Activated CD4-positive, alpha-beta T cell treated with anti-CD3 and anti-CD28 coated beads, Interleukin-2, amount 10 ng/mL, durations not matched to agents 7 days and 5 days (primary cell): ENCODE measurements at regions not wholly inside any gene's neighbourhood (a gene's known extent, or its start where the extent isn't known, plus 50 kb on each side); places are given as distances from the start of the nearest gene placed in this dataset.

ENCODE experiments used
- CTCF ChIA-PET: fragments of 350-600 bp; sonication (Branson Sonifier 250); formaldehyde crosslinking; loops from one replicate; lab custom pipeline; 2021; ENCODE audit warnings: antibody characterized with exemption; lab: Charles Lee
- POLR2A ChIA-PET: fragments of 350-600 bp; sonication (Branson Sonifier 250); formaldehyde crosslinking; loops from one replicate; lab custom pipeline; 2021; ENCODE audit warnings: antibody characterized with exemption; lab: Charles Lee
- DNase-seq: peaks from one replicate; pipeline ENCODE4 v3.0.0-alpha.2; 2020
- H3K27ac Mint-ChIP-seq: one replicate; pipeline ENCODE4 v1.8.0; 2021; ENCODE audit warnings: mild to moderate bottlenecking, moderate library complexity, mixed read lengths
- H3K27me3 Mint-ChIP-seq: one replicate; pipeline ENCODE4 v1.8.0; 2021; ENCODE audit warnings: mixed read lengths
- H3K36me3 Mint-ChIP-seq: one replicate; pipeline ENCODE4 v1.8.0; 2021; ENCODE audit warnings: low read depth, mixed read lengths
- H3K4me1 Mint-ChIP-seq: one replicate; pipeline ENCODE4 v1.8.0; 2021; ENCODE audit warnings: mixed read lengths
- H3K4me3 Mint-ChIP-seq: one replicate; pipeline ENCODE4 v1.8.0; 2021; ENCODE audit warnings: mild to moderate bottlenecking, moderate library complexity, mixed read lengths
- H3K9me3 Mint-ChIP-seq: one replicate; pipeline ENCODE4 v1.8.0; 2021; ENCODE audit warnings: mixed read lengths

GRCh38 chr4:142940425-142941330 is 94.6 kb upstream of the INPP4B start:
- Mint-ChIP-seq H3K4me3 (no peak overlapping the region), H3K27me3 (no peaks in the 10 kb centered on the region), H3K36me3 (no peaks in the 10 kb centered on the region), H3K27ac (no peak overlapping the region), H3K9me3 (no peaks in the 10 kb centered on the region), H3K4me1 (no peaks in the 10 kb centered on the region)
- DNase-seq = no peak
- ChIA-PET CTCF (no interaction called here), POLR2A (no interaction called here)

GRCh38 chr4:142944565-142944964 is 98.5 kb upstream of the INPP4B start:
- no peak overlapping the region for H3K27ac Mint-ChIP-seq
- H3K4me1 Mint-ChIP-seq = no peaks in the 10 kb centered on the region
- H3K4me3 Mint-ChIP-seq = no peak overlapping the region
- DNase-seq = no peak
- H3K9me3 Mint-ChIP-seq = no peaks in the 10 kb centered on the region
- H3K27me3 Mint-ChIP-seq = peaks cover 3% of the 10 kb centered on the region
- H3K36me3 Mint-ChIP-seq = no peaks in the 10 kb centered on the region
- ChIA-PET CTCF (no interaction called here), POLR2A (no interaction called here)

- POLR2A ChIA-PET = no interaction called here
- DNase-seq = no peak
- Mint-ChIP-seq H3K27ac (no peak overlapping the region), H3K4me3 (no peak overlapping the region), H3K9me3 (peaks cover 5% of the 10 kb centered on the region), H3K4me1 (no peaks in the 10 kb centered on the region), H3K36me3 (no peaks in the 10 kb centered on the region), H3K27me3 (peaks cover 8% of the 10 kb centered on the region)
- CTCF ChIA-PET = no interaction called here
These were observed 106.9 kb upstream of the INPP4B start for GRCh38 chr4:142952821-142953580.

GRCh38 chr4:142954415-142954814 is 108.3 kb upstream of the INPP4B start:
- H3K4me1 Mint-ChIP-seq = no peaks in the 10 kb centered on the region
- H3K27me3 Mint-ChIP-seq = peaks cover 5% of the 10 kb centered on the region
- CTCF ChIA-PET = no interaction called here
- POLR2A ChIA-PET = no interaction called here
- H3K9me3 Mint-ChIP-seq = peaks cover 5% of the 10 kb centered on the region
- DNase-seq = no peak
- H3K4me3 Mint-ChIP-seq = no peak overlapping the region
- H3K36me3 Mint-ChIP-seq = no peaks in the 10 kb centered on the region
- no peak overlapping the region for H3K27ac Mint-ChIP-seq

- DNase-seq = no peak
- H3K27me3 Mint-ChIP-seq = peaks cover 3% of the 10 kb centered on the region
- no peaks in the 10 kb centered on the region for H3K4me1 Mint-ChIP-seq
- CTCF ChIA-PET = no interaction called here
- H3K4me3 Mint-ChIP-seq = no peak overlapping the region
- H3K9me3 Mint-ChIP-seq = peaks cover 5% of the 10 kb centered on the region
- no peaks in the 10 kb centered on the region for H3K36me3 Mint-ChIP-seq
- POLR2A ChIA-PET = no interaction called here
- no peak overlapping the region for H3K27ac Mint-ChIP-seq
These were observed 109.4 kb upstream of the INPP4B start for GRCh38 chr4:142955501-142955900.

GRCh38 chr4:142959173-142959572 is 113.1 kb upstream of the INPP4B start:
- no peak for DNase-seq
- no peak overlapping the region for H3K27ac Mint-ChIP-seq
- H3K4me3 Mint-ChIP-seq = no peak overlapping the region
- H3K27me3 Mint-ChIP-seq = peaks cover 3% of the 10 kb centered on the region
- ChIA-PET CTCF (interaction anchor here (1.5 kb wide), 1 partner anchor 13 kb away, joined by 3 read pairs; no protein-coding TSS in a partner anchor), POLR2A (no interaction called here)
- H3K36me3 Mint-ChIP-seq = no peaks in the 10 kb centered on the region
- H3K4me1 Mint-ChIP-seq = no peaks in the 10 kb centered on the region
- peaks cover 5% of the 10 kb centered on the region for H3K9me3 Mint-ChIP-seq

- ChIA-PET POLR2A (no interaction called here), CTCF (no interaction called here)
- no peak overlapping the region for H3K27ac Mint-ChIP-seq
- DNase-seq = no peak
- no peaks in the 10 kb centered on the region for H3K36me3 Mint-ChIP-seq
- no peak overlapping the region for H3K4me3 Mint-ChIP-seq
- peaks cover 3% of the 10 kb centered on the region for H3K27me3 Mint-ChIP-seq
- no peaks in the 10 kb centered on the region for H3K4me1 Mint-ChIP-seq
- H3K9me3 Mint-ChIP-seq = peaks cover 2% of the 10 kb centered on the region
These were observed 114.0 kb upstream of the INPP4B start for GRCh38 chr4:142960126-142960525.

GRCh38 chr4:142960867-142961644 is 115.0 kb upstream of the INPP4B start:
- POLR2A ChIA-PET = no interaction called here

GRCh38 chr4:142961866-142962265 is 115.8 kb upstream of the INPP4B start:
- no peaks in the 10 kb centered on the region for H3K4me1 Mint-ChIP-seq
- ChIA-PET POLR2A (no interaction called here), CTCF (no interaction called here)
- no peaks in the 10 kb centered on the region for H3K9me3 Mint-ChIP-seq
- no peak overlapping the region for H3K4me3 Mint-ChIP-seq
- no peak overlapping the region for H3K27ac Mint-ChIP-seq
- H3K36me3 Mint-ChIP-seq = no peaks in the 10 kb centered on the region
- no peak for DNase-seq
- H3K27me3 Mint-ChIP-seq = peaks cover 3% of the 10 kb centered on the region

More at GRCh38 chr4:142960867-142961644, 115.0 kb upstream of the INPP4B start:
- Mint-ChIP-seq H3K9me3 (no peaks in the 10 kb centered on the region), H3K4me3 (no peak overlapping the region), H3K27ac (no peak overlapping the region), H3K4me1 (no peaks in the 10 kb centered on the region), H3K27me3 (peaks cover 3% of the 10 kb centered on the region), H3K36me3 (no peaks in the 10 kb centered on the region)
- DNase-seq = no peak
- CTCF ChIA-PET = no interaction called here

- H3K9me3 Mint-ChIP-seq = no peaks in the 10 kb centered on the region
- ChIA-PET CTCF (no interaction called here), POLR2A (no interaction called here)
- no peak overlapping the region for H3K27ac Mint-ChIP-seq
- DNase-seq = no peak
- H3K27me3 Mint-ChIP-seq = peaks cover 10% of the 10 kb centered on the region
- no peaks in the 10 kb centered on the region for H3K4me1 Mint-ChIP-seq
- no peak overlapping the region for H3K4me3 Mint-ChIP-seq
- no peaks in the 10 kb centered on the region for H3K36me3 Mint-ChIP-seq
These were observed 128.2 kb upstream of the INPP4B start for GRCh38 chr4:142974328-142974727.

GRCh38 chr4:142975618-142976017 is 129.5 kb upstream of the INPP4B start:
- no peaks in the 10 kb centered on the region for H3K9me3 Mint-ChIP-seq
- no peak overlapping the region for H3K4me3 Mint-ChIP-seq
- no peak for DNase-seq
- ChIA-PET POLR2A (no interaction called here), CTCF (no interaction called here)
- no peak overlapping the region for H3K27ac Mint-ChIP-seq
- H3K36me3 Mint-ChIP-seq = no peaks in the 10 kb centered on the region
- peaks cover 10% of the 10 kb centered on the region for H3K27me3 Mint-ChIP-seq
- no peaks in the 10 kb centered on the region for H3K4me1 Mint-ChIP-seq

- H3K4me3 Mint-ChIP-seq = no peak overlapping the region
- CTCF ChIA-PET = no interaction called here
These were observed 130.4 kb upstream of the INPP4B start for GRCh38 chr4:142976482-142976881.

GRCh38 chr4:142977182-142977581 is 131.1 kb upstream of the INPP4B start:
- Mint-ChIP-seq H3K4me3 (no peak overlapping the region), H3K36me3 (no peaks in the 10 kb centered on the region), H3K27ac (no peak overlapping the region), H3K27me3 (peaks cover 13% of the 10 kb centered on the region), H3K4me1 (no peaks in the 10 kb centered on the region), H3K9me3 (no peaks in the 10 kb centered on the region)
- ChIA-PET CTCF (no interaction called here), POLR2A (no interaction called here)
- no peak for DNase-seq

More at GRCh38 chr4:142976482-142976881, 130.4 kb upstream of the INPP4B start:
- no peaks in the 10 kb centered on the region for H3K36me3 Mint-ChIP-seq
- H3K27ac Mint-ChIP-seq = no peak overlapping the region
- POLR2A ChIA-PET = no interaction called here
- peaks cover 14% of the 10 kb centered on the region for H3K27me3 Mint-ChIP-seq
- no peaks in the 10 kb centered on the region for H3K9me3 Mint-ChIP-seq
- DNase-seq = no peak
- H3K4me1 Mint-ChIP-seq = no peaks in the 10 kb centered on the region
